ENCODE measurements at regions not wholly inside any gene's neighbourhood (a gene's known extent, or its start where the extent isn't known, plus 50 kb on each side); places are given as distances from the start of the nearest gene placed in this dataset.

- intact Hi-C loops (cut with DNase I): no loop called here
- no peak for DNase-seq
Measured at GRCh38 chr19:28987177-28987576, 225.8 kb downstream of the UQCRFS1 start.

- DNase-seq: no peak
- intact Hi-C loops (cut with DNase I): no loop called here
Measured at GRCh38 chr19:28985201-28985600, 227.8 kb downstream of the UQCRFS1 start.

DNA sequence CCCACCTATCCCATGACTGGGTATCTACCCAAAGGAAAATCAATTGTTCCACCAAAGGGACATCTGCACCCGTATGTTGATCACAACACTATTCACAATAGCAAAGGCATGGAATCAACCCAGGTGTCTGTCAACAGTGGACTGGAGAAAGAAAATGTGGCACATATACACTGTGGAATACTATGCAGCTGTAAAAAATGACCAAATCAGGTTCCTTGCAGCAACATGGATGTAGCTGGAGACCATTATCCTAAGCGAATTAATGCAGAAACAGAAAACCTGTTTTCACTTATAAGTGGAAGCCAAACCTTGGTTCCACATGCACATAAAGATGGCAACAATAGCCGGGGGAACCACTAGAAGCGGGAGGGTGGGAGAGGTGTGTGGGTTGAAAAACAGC lies 228.6 kb downstream of the UQCRFS1 start:
- DNase-seq: no peak
- intact Hi-C loops (cut with DNase I): no loop called here

- DNase-seq: no peak
- intact Hi-C loops (cut with DNase I): no loop called here
Measured at GRCh38 chr19:28983430-28983829, 229.5 kb downstream of the UQCRFS1 start.

GRCh38 chr19:28981994-28982393 lies 231.0 kb downstream of the UQCRFS1 start:
- intact Hi-C loops (cut with DNase I): no loop called here
- no peak for DNase-seq

- DNase-seq: no peak
- intact Hi-C loops (cut with DNase I): no loop called here
Measured at GRCh38 chr19:28981518-28981917, 231.4 kb downstream of the UQCRFS1 start.

- intact Hi-C loops (cut with DNase I): no loop called here
- DNase-seq: no peak
Measured at GRCh38 chr19:28980236-28980868, 232.6 kb downstream of the UQCRFS1 start.

DNA sequence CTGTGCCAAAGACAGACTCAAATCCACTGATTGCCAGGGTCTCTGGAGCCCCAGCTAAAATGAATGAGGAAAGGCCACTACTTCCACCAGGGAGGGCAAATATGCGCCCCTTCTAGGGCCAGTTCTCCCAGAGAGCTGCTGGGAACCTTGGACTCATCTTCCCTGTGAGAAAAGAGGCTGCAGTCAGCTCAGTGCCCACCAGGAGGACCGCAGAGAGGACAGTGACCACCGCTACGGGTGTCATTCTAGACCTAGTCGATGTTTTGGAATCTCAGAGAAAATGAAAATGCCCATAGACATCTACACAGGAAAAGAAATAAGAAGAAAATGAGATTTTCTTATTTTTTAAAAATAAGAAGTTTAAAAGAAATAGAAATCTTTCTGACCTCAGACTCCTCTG lies 235.1 kb downstream of the UQCRFS1 start:
- intact Hi-C loops (cut with DNase I): no loop called here
- DNase-seq: no peak

DNA sequence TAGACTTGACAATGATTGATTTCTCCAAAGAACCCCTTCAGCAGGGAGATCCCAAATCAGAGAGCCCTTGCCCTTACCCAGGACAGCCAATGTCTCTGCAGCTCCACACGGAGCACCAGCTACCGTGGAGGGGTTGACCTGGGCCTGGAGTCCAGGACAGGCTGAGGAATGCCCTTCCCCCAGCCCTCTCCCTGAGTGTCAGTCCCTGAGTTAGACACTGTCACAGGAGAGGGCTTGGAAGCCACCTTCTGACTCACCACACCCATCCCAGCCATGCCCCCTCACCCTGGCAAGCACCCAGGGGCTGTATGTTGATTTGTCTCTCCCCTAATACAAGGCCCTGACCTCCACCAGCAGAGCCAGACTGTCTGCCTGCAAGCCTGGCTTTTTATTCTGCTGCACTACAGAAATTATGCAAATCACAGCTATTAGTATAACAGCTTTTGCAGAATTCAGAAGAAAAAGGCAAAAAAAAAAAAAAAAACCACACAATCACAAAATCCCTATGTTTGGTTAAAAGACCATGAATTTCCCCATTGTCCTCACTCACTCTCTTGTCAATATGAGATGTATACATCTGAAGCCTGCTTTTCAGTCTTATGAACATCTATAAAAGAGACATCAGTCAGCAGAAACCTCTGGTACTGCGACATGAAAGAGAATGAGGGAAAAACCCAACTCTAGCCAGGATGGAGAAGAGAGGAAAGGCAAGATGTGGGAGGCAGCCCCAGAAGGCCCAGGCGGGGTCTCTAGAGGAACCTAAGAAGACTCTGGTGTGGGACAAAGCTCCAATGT lies 240.7 kb downstream of the UQCRFS1 start:
- no peak for DNase-seq
- intact Hi-C loops (cut with DNase I): no loop called here

DNA sequence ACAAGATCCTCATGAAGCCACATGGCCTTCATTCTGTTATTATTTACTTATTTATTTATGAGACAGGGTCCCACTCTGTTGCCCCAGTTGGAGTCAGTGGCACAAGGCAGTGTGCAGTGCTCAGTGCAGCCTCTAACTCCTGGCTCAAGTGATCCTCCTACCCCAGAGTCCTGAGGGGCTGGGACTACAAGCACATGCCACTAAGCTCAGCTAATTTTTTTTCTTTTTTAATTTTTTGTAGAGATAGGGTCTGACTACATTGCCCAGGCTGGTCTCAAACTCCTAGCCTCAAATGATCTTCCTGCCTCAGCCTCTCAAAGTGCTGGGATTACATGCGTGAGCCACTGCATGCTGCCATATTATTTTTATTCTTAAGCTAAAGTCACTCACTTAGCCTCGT lies 241.4 kb downstream of the UQCRFS1 start:
- intact Hi-C loops (cut with DNase I): no loop called here
- no peak for DNase-seq

GRCh38 chr19:28971049-28971448 lies 241.9 kb downstream of the UQCRFS1 start:
- intact Hi-C loops (cut with DNase I): no loop called here
- no peak for DNase-seq

GRCh38 chr19:28968721-28969120 lies 244.2 kb downstream of the UQCRFS1 start:
- DNase-seq: no peak
- intact Hi-C loops (cut with DNase I): no loop called here

GRCh38 chr19:28966737-28967399 lies 246.1 kb downstream of the UQCRFS1 start:
- intact Hi-C loops (cut with DNase I): no loop called here
- no peak for DNase-seq

DNA sequence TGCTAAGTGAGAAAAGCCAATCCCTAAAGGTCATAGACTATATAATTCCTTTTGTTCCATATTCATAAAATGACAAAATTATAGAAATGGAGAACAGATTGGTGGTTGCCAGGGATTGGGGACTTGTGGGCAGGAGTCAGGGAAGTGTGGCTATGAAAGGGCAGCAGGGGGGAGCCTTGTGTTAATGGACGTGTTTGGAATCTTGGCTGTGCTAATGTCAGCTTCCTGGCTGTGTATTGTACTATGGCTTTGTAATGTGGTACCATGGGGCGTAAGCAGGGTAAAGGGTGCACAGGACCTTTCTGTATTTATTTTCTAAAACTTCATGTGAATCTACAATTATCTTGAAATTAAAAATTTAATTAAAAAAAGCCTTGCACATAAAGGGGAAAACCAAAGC lies 248.5 kb downstream of the UQCRFS1 start:
- intact Hi-C loops (cut with DNase I): no loop called here
- no peak for DNase-seq

DNA sequence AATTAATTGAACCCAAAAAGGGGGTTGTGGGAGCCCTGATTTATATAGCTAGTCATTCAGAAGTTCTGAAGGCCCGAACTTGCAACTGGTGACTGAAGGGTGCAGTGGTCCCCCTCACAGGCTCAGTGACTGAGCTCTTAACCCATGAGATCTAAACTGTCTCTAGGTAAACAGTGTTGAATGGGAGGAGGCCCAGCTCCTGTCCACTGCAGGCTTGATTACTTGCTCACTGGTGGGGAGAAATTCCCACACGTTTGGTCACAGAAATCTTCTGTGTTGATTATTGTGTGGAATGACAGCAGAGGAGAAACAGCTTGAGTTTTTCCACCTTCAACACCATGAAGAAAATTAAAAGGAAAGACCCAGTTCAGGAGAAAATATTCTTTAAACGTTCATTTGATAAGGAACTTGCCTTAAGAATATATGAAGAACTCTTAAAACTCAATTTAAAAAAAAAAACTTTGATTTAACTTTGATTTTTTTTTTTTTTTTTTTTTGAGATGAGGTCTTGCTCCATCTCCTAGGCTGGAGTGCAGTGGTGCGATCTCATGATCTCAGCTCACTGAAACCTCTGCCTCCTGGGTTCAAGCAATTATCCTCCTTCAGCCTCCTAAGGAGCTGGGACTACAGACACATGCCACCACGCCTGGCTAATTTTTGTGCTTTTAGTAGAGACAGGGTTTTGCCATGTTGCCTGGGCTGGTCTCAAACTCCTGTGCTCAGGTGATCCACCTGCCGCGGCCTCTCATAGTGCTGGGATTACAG lies 249.3 kb downstream of the UQCRFS1 start:
- intact Hi-C loops (cut with DNase I): no loop called here
- DNase-seq: no peak

- intact Hi-C loops (cut with DNase I): no loop called here
- DNase-seq: no peak
Measured at GRCh38 chr19:28961772-28962500, 251.0 kb downstream of the UQCRFS1 start.

DNA sequence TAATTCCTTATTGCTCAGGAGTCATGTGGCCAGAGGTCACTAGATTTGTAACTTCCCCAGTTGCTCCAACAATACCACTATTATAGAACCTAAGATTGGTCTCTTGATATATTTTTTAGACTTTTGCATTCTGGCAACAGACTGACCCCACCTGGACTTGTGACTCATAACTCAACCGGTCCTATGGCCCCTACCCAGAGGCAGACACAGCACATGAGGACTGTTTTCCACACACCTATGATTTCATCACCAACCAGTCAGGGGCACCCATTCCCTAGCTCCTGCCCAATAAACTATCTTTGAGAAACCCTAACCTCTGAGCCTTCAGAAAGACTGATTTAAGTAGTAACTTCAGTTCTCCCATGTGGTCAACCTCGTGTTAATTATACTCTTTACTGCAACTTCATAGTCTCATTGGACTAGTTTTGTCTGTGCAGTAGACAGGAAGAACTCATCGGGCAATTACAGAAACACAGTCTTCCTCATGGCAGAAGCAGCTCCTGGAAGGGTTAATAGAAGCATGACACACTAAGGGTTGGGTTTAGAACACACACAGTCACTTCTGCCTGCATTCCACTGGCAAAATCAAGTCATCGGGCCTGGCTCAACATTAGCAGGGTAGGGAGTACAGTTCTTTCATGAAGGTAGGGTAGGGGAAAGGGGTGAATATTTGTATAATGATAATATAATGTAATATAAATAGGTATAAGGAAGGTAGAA lies 251.8 kb downstream of the UQCRFS1 start:
- no peak for DNase-seq
- intact Hi-C loops (cut with DNase I): no loop called here

- no peak for DNase-seq
- intact Hi-C loops (cut with DNase I): no loop called here
Measured at GRCh38 chr19:28960586-28960985, 252.4 kb downstream of the UQCRFS1 start.

- intact Hi-C loops (cut with DNase I): no loop called here
- DNase-seq: no peak
Measured at GRCh38 chr19:28956961-28957360, 256.0 kb downstream of the UQCRFS1 start.

DNA sequence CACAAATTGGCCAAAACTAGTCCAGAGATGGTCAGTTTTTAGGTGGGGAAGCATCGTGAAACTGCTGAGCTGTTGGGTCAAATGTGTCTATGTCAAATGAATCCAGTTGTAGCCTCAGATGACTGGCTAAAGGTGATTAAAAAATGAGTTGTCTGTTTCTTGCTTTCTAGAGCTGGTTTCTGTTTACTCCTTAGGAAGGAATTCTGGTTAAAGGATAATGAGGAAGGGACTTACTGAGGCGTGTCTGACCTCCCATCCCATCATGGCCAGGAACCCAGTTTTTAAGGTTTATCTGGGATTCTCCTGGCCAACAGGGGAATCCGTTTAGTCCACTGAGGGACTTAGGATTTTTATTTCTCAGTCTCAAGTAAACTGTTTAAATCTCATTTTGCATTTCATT lies 256.5 kb downstream of the UQCRFS1 start:
- intact Hi-C loops (cut with DNase I): no loop called here
- no peak for DNase-seq
